GM21576 (cell line): ENCODE measurements at regions not wholly inside any gene's neighbourhood (a gene's known extent, or its start where the extent isn't known, plus 50 kb on each side); places are given as distances from the start of the nearest gene placed in this dataset.

Experiments
- ATAC-seq: cut with Tn5 transposase; IDR thresholded peaks from one replicate; pipeline ENCODE4 v1.9.1; 2021; ENCODE audit warnings: mild to moderate bottlenecking, moderate library complexity; ENCODE audit not compliant: unreplicated experiment

- no peak for ATAC-seq
Measured at GRCh38 chr21:39029086-39029755, 154.0 kb downstream of the PSMG1 start.

DNA sequence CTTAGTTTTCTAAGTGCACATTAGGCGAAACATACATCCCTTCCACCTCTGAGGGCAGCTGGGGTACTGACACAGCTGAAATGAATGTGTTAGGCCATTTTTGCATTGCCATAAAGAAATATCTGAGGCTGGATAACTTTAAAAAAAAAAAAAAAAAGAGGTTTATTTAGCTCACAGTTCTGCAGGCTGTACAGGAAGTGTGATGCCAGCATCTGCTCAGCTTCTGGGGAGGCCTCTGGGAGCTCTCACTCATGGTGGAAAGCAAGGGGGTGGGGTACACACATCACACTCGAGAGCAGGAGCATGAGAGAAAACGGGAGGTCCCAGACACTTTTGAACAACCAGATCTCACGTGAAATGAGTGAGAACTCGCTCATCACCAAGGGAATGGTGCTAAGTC, 158.1 kb downstream of the PSMG1 start:
- no peak for ATAC-seq

- no peak for ATAC-seq
Measured at GRCh38 chr21:39024538-39024937, 158.7 kb downstream of the PSMG1 start.

- no peak for ATAC-seq
Measured at GRCh38 chr21:39022863-39023693, 160.2 kb downstream of the PSMG1 start.

GRCh38 chr21:39022466-39022862, 160.8 kb downstream of the PSMG1 start:
- no peak for ATAC-seq

- no peak for ATAC-seq
Measured at GRCh38 chr21:39022035-39022434, 161.2 kb downstream of the PSMG1 start.

DNA sequence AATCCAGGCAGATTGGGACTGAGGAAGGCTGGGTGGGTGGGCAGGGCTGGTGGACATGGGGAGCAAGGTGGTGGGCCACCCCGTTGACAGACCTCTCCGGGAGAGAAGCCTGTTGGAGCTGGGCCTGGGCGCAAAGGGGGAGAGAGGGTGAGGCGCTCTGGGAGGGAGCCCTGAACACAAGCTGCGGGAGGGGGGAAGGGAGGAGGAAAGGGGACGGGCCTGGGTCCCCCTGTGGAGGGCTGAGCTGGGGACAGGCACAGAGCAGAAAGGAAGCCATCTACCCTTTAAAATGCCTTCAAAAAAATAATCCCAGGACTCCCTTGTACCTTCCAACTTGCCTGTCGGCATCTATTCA, 161.8 kb downstream of the PSMG1 start:
- no peak for ATAC-seq

DNA sequence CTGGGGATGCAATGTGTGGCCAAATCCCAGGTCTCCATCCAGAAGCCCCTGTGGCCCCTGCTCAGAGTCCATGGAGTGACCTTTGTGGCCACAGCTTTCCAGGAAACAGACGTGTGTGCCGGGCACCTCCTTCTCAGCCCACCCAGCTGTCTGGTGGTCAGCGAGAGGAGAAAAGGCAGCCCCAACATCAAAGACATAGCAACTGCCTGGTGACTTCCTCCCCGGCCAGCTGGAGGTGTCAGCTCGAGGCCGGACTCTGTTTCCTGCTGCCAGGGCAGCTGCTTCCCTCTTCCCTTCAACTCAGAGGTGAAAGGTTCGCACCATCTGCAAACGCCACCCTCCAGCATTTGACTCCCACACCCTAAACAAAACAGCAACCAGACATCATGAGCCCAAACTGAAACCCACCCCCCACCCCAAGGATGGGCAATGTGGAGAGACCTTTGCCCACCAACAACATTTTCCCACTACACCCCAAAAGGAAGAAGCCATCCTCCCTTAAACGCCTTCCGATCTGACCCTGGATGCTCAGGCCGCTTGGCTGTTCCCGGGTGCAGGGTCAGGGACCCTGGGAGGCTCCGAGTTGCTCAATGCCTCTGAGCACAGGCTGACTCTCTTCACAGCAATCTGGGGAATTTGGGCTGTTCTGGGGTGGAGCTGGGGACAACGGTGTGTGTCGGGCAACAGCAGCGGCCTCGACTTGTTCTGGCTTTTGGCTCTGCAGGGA, 162.3 kb downstream of the PSMG1 start:
- ATAC-seq = no peak

DNA sequence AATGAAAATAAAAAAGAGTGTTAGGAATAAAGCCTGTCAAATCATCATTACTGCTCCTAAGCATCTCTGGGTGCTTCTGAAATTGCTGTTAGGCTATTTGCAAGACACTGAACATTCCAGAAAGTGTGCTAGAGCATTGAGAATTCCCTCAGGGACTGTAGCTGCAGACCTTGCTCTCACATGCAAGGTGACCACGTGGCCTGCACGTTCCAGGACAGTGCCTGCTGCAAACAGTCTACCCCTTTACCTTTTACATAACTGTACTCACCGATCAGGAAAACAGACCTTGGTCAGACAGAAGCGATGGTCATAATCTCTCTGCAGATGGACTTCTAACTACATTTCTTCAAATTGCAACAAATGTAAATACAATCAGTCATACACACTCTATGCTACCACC, 164.5 kb downstream of the PSMG1 start:
- no peak for ATAC-seq

GRCh38 chr21:39016740-39017315, 166.4 kb downstream of the PSMG1 start:
- peak; percentile 97 for ATAC-seq

- no peak for ATAC-seq
Measured at GRCh38 chr21:39014747-39015146, 168.5 kb downstream of the PSMG1 start.

GRCh38 chr21:39012326-39013230, 170.7 kb downstream of the PSMG1 start:
- no peak for ATAC-seq

DNA sequence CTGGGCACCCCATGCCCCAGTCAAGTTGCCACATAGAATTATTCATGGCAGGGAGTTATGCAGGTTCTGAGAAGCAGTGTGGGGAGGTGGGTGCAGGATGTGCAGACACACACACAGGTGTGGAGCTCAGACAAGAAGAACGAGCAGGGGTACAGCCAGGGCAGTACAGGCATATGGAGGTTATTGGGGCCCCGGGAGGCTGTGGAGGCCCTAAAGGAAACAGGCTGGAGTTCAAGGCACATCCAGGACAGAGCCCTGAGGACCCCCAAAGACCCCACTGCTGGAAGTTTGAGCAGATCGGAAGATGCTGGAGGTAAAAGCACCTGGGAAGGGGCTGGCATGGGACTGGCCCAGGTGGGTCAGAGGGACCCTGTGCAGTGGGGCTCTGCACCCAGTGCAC, 171.3 kb downstream of the PSMG1 start:
- no peak for ATAC-seq

DNA sequence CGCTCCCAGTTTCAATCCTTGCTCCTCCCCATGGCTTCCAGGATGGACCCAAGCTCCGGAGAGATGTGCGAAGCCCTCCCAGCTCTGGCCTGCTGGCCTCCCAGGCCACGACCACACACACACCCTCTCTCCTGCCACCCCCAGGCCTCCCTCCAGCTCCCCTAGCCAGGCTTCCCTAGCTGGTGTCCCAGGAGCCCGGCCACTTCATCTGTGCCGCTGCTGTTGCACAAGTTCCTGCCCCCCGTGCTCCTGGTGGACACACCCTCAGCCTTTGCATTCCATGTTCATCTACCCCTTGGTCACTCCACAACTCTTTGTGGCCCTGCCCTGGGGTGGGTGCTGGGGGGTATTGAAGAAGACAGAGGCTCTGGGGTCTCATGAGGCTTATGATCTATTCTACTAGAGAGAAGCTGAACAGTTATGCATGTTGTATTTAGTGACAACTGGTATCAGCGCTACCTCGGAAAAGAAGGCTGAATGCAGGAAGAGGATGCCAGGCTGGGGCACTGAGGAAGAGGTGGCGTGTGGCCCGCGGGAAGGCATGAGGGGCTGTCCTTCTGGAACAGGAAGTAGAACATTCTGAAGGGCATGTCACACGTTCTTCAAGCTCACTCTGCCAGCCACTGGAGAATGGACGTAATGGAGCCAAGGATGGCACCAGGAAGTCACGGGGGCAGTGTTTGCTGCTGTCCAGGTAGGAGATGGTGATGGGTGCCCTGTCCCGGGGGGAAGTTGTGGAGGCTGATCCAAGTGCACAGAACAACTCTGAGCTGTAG, 172.4 kb downstream of the PSMG1 start:
- no peak for ATAC-seq

DNA sequence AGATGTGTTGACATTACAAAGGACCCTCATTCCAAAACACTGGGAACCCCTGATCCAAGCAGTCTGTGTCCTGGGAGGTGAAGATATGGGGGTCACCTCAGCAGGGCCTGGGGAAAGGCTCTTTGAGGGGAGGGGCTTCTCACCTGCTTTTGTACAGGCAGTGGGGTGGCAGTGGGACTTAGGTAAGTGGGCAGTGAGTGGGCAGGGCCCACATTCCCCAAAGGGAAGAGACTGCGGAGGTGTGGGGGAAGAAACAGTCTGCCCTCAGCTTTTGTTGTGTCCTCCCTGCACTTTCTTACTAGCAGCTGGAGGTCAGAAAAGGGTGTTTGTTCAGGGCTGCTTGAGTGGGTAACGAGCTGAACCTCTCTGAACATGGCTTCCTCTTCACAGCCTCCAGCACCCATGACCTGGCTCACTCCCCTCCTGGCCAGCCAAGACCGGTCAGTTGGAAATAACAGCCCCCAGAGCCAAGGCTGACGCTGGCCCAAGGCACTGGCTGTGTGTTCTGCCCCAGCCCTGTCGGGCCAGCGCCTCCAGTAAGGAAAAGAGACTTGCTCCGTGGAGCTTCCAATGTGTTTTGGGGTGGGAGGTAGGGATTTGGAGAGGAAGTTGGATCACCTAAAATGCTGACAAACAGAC, 173.5 kb downstream of the PSMG1 start:
- no peak for ATAC-seq

GRCh38 chr21:39007985-39008384, 175.3 kb downstream of the PSMG1 start:
- no peak for ATAC-seq

DNA sequence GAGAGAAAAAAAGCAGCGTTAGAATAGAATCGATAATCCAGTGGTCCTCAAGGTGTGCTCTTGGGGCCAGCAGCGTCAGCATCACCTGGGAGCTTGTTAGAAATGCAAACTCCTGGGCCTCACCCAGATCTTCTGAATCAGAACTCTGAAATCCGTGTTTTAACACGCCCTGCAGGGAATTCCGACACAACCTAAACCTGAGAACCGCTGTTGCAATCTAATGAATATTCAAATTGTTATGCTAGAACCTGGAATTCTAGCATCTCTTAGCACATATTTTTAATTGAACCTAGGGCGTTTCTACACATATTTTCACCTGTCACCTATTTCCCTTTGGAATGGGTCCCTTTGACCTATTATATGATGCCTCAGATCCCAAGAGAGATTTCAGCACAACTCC, 175.7 kb downstream of the PSMG1 start:
- ATAC-seq = no peak

- no peak for ATAC-seq
Measured at GRCh38 chr21:39006571-39007311, 176.5 kb downstream of the PSMG1 start.

DNA sequence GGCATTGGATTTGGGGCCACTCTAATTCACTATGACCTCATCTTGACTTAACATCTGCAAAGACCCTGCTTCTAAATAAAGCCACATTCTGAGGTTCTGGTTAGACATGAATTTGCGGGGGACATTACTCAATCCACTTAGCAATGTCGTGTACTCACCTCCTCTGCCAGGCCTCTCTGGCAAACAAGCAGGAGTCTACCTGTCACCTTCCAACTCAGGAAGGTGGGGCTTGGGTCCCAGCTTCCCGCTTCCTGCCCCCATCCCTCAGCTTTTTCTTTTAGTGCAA, 177.8 kb downstream of the PSMG1 start:
- ATAC-seq = no peak
